Gastroesophageal sphincter (tissue), 4 donors: ENCODE measurements at regions not wholly inside any gene's neighbourhood (a gene's known extent, or its start where the extent isn't known, plus 50 kb on each side); places are given as distances from the start of the nearest gene placed in this dataset.

Experiments
- ATAC-seq: fragments of 150-250 bp; one replicate; pipeline ENCODE4 v1.9.1; 2016; ENCODE audit warnings: mild to moderate bottlenecking, moderate library complexity
- H3K27ac ChIP-seq, 4 donors: fragments of 200-600 bp; sonication (generic) in 3 of 4; 1 replicate in 3 of 4; 2 replicates in 1 of 4; pipeline ENCODE4 v1.5.1; 2016 to 2019
- H3K27me3 ChIP-seq: fragments of 200-600 bp; sonication (generic); one replicate; pipeline ENCODE4 v1.5.1; 2019
- H3K36me3 ChIP-seq, 2 donors: fragments of 200-600 bp; sonication (generic); one replicate each; pipeline ENCODE4 v1.5.1; 2019; ENCODE audit warnings: control low read depth in 1 of 2
- H3K4me1 ChIP-seq, 3 donors: fragments of 200-600 bp; sonication (generic); 1 replicate in 2 of 3; 2 replicates in 1 of 3; pipeline ENCODE4 v1.5.1; 2016 to 2019; ENCODE audit warnings: control low read depth in 2 of 3
- H3K4me3 ChIP-seq, 2 donors: fragments of 200-600 bp; sonication (generic); one replicate each; pipeline ENCODE4 v1.5.1; 2019; ENCODE audit warnings: mild to moderate bottlenecking in 1 of 2, moderate library complexity in 1 of 2
- H3K9me3 ChIP-seq, 3 donors: fragments of 200-600 bp; sonication (generic); one replicate each; pipeline ENCODE4 v1.5.1; 2017 to 2019; ENCODE audit warnings: control low read depth in 2 of 3
- EP300 ChIP-seq: sonication (generic); formaldehyde crosslinking; IDR thresholded peaks from one replicate; pipeline ENCODE4 v1.6.1; 2017; ENCODE audit warnings: antibody characterized with exemption, mild to moderate bottlenecking
- POLR2A ChIP-seq, 2 donors: fragments of 450-650 bp; IDR thresholded peaks; one replicate each; pipeline ENCODE4 v1.6.1; 2017; ENCODE audit warnings: antibody characterized with exemption in 2 of 2, mild to moderate bottlenecking in 2 of 2, moderate library complexity in 1 of 2
- POLR2AphosphoS5 ChIP-seq: sonication (generic); formaldehyde crosslinking; IDR thresholded peaks from one replicate; pipeline ENCODE4 v1.6.1; 2017; ENCODE audit warnings: antibody characterized with exemption
- WGBS, 2 donors: methylation state at CpG; one replicate each; pipeline ENCODE4 v1.1.5; 2018; ENCODE audit warnings: low coverage in 1 of 2; 5-methylcytosine and 5-hydroxymethylcytosine counted together
- TF ChIP-seq, protein P1 (sequence below), 4 experiments: fragments of 200-600 bp in 2 of 4; fragments of 450-650 bp in 2 of 4; sonication (generic) in 1 of 4; IDR thresholded peaks; one replicate each; pipeline ENCODE4 v1.5.1; 2017 to 2019; ENCODE audit warnings: antibody characterized with exemption in 4 of 4, mild to moderate bottlenecking in 2 of 4, moderate library complexity in 2 of 4

DNA sequence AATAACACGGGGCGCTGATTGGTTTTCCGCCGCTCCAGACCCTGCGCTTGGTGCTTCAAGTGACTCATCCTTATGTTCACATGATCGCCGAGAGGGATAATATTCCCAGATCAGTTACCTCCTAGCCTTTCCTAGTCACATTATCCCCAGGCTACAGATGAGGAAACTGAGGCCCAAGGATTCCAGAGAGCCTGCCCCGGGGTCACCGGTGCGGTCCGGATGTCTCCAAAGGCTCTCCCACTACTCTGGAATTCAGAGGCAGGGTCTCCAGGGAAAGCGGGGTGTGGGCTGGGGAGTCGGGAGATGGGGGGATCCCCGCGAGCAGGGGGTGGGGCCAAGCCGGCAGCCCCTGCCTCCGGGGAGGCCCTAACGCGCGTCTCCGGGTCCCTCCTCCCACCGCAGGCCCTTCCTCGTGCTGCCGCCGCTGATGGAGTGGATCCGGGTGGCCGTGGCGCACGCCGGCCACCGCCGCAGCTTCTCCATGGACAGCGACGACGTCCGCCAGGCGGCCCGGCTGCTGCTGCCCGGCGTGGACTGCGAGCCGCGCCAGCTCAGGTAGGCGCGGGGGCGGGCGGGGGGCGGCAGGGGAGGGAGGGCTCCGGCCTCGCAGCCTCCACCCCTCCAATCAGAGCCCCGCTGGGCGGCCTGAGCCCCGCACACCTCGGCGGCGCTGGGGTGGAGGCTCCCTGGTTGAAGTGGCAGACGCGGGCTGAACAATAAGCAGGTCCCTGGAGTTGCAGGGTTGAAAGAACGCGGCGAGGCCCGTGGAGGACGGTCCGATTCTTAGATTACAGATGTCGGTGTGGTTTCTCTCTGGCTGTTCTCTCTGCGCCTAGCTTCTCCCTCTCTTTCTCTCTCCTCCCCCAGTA lies 104.6 kb upstream of the PWP1 start:
- H3K27me3 ChIP-seq: peaks cover 64% of the 10 kb centered on the region
- H3K27ac ChIP-seq: no peak overlapping the region
- peaks cover 0 to 8% (median 5%) of the 10 kb centered on the region in 3 donors for H3K4me1 ChIP-seq
- no peak for TF ChIP-seq POLR2A (IDR thresholded peaks at IDR 0.05)
- H3K9me3 ChIP-seq: no peaks in the 10 kb centered on the region
- ATAC-seq: no peak
- no peaks in the 10 kb centered on the region for H3K36me3 ChIP-seq
- 10 to 66% methylated on average over 2 to 7 of the region's 66 CpGs for WGBS, 2 donors
- peak overlapping the region in 1 of 2 donors; percentile 33 for H3K4me3 ChIP-seq

DNA sequence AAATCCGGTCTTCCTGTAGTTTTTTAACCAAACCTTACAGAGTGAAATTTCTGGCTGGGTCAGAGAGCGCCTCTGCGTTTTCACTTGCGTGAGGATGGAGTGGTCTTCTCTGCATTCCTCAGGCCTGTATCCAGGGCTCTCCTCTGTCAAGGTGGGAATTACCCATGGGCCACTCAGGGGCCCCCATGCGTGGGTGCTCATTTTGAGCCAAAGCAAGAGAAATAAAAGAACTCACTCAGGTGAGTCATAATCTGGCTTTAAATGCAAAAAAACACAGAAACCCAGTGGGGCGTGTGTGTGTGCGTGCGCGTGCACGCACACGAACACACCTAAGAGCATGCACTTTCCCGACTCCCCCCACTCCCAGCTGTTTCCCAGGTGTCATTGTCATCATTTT lies 104.0 kb upstream of the PWP1 start:
- Histone ChIP-seq H3K27ac (no peak overlapping the region), H3K4me1 (peaks cover 0 to 8% (median 5%) of the 10 kb centered on the region in 3 donors), H3K9me3 (peaks cover 0 to 4% (median 0%) of the 10 kb centered on the region in 3 donors), H3K36me3 (no peaks in the 10 kb centered on the region), H3K27me3 (peaks cover 70% of the 10 kb centered on the region), H3K4me3 (peak overlapping the region in 1 of 2 donors; percentile 33)
- no peak for ATAC-seq
- TF ChIP-seq, protein P1, sequence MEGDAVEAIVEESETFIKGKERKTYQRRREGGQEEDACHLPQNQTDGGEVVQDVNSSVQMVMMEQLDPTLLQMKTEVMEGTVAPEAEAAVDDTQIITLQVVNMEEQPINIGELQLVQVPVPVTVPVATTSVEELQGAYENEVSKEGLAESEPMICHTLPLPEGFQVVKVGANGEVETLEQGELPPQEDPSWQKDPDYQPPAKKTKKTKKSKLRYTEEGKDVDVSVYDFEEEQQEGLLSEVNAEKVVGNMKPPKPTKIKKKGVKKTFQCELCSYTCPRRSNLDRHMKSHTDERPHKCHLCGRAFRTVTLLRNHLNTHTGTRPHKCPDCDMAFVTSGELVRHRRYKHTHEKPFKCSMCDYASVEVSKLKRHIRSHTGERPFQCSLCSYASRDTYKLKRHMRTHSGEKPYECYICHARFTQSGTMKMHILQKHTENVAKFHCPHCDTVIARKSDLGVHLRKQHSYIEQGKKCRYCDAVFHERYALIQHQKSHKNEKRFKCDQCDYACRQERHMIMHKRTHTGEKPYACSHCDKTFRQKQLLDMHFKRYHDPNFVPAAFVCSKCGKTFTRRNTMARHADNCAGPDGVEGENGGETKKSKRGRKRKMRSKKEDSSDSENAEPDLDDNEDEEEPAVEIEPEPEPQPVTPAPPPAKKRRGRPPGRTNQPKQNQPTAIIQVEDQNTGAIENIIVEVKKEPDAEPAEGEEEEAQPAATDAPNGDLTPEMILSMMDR (IDR thresholded peaks at IDR 0.05): no peak
- TF ChIP-seq EP300 (no peak), POLR2AphosphoS5 (no peak), POLR2A (IDR thresholded peaks at IDR 0.05) (no peak)
- 71 to 90% methylated on average over 7 to 9 of the region's 12 CpGs for WGBS, 2 donors

DNA sequence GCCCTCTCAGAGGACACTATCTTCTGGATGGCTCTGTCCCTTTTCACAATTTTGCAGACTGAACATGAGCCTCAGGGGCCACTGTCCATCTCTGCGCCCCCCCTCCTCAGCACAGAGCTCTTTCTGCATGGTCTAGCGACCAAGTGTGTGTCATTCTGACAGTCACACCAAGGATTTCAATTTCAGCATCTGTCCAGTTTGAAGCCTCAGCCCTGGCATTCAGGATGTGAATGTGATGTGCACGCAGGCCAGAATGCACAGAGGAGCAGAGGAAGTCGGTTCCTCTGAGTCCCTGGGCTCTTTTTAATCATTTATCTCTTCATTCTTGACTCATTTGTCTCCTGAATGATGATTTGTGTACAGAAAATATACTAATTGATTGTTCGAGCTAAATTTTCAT lies 102.0 kb upstream of the PWP1 start:
- Histone ChIP-seq H3K27me3 (peaks cover 76% of the 10 kb centered on the region), H3K36me3 (no peaks in the 10 kb centered on the region), H3K27ac (no peak overlapping the region), H3K4me1 (peaks cover 0 to 8% (median 5%) of the 10 kb centered on the region in 3 donors), H3K4me3 (no peak overlapping the region), H3K9me3 (peaks cover 0 to 23% (median 0%) of the 10 kb centered on the region in 3 donors)
- 55 to 80% methylated on average over 2 to 4 of the region's 5 CpGs for WGBS, 2 donors
- ATAC-seq: no peak
- TF ChIP-seq POLR2AphosphoS5: no peak
- no peak for TF ChIP-seq EP300
- TF ChIP-seq, protein P1 (IDR thresholded peaks at IDR 0.05): no peak
- no peak for TF ChIP-seq POLR2A (IDR thresholded peaks at IDR 0.05)

DNA sequence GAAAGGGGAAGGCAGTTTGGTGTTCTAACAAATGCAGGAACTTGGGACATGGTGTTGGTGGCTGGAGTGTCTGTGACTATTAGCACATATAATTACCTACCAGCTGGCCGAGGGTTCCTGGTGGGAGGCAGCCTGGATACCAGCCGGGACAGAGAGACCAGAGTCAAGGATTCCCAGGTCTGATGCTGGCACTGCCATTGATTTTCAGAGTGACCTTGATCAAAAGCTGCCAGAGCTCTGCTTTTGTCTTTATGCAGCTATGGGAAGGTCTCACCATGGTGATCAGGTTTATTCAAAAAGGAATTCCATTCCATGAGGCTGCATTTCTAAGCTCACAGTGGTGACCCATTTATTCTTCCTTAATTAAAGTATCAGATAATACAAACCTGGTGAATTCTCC lies 101.0 kb upstream of the PWP1 start:
- Histone ChIP-seq H3K4me1 (peaks cover 0 to 8% (median 5%) of the 10 kb centered on the region in 3 donors), H3K9me3 (peaks cover 0 to 25% (median 0%) of the 10 kb centered on the region in 3 donors), H3K4me3 (no peak overlapping the region), H3K36me3 (no peaks in the 10 kb centered on the region), H3K27ac (no peak overlapping the region), H3K27me3 (peaks cover 69% of the 10 kb centered on the region)
- WGBS, 2 donors: 14 to 58% methylated on average over 2 of the region's 2 CpGs
- TF ChIP-seq EP300: no peak
- TF ChIP-seq POLR2A (IDR thresholded peaks at IDR 0.05): no peak
- TF ChIP-seq, protein P1 (IDR thresholded peaks at IDR 0.05): no peak
- TF ChIP-seq POLR2AphosphoS5: no peak
- no peak for ATAC-seq

DNA sequence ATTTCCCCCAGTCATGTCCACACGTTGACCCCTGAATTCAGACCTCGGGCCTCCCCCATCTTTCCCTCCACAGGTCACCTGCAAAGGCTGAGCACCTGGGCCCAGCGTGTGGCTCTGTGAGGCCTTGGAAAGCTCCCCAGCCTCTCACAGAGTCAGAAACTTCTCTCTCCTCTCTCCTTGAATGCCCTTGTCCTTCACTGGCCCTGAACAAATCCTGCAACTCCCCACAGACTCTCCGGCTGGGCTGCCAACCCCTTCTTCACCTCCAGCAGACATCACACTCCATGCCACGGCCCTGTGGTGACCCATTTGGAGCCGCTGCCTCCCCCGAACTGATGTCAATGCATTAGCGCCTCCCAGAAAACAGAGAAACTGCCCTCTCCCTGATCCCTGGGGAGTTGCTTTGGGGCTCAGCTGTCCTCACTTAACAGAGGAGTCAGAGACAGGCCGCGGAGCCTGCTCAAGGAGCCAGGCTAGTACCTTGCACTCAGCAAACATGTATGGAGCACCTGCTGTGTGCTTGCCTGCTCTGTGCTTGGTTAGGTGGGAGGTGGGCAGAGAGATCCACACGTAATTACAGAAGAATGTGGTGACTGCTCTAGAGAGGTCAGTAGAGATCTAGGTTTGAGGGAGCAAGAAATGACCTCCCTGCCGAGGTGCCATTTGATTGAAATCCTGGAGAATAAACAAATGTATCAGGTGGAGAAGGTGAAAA lies 99.2 kb upstream of the PWP1 start:
- H3K27ac ChIP-seq: no peak overlapping the region
- H3K4me1 ChIP-seq: peaks cover 0 to under 1% (median 0%) of the 10 kb centered on the region in 3 donors
- H3K36me3 ChIP-seq: no peaks in the 10 kb centered on the region
- peaks cover 51% of the 10 kb centered on the region for H3K27me3 ChIP-seq
- 66 to 88% methylated on average over 4 to 9 of the region's 12 CpGs for WGBS, 2 donors
- ATAC-seq: no peak
- no peak for TF ChIP-seq EP300
- TF ChIP-seq POLR2AphosphoS5: no peak
- TF ChIP-seq, protein P1 (IDR thresholded peaks at IDR 0.05): no peak
- no peak for TF ChIP-seq POLR2A (IDR thresholded peaks at IDR 0.05)
- no peak overlapping the region for H3K4me3 ChIP-seq
- H3K9me3 ChIP-seq: peaks cover 0 to 25% (median 0%) of the 10 kb centered on the region in 3 donors
